GM12875 (cell line): ENCODE measurements at regions not wholly inside any gene's neighbourhood (a gene's known extent, or its start where the extent isn't known, plus 50 kb on each side); places are given as distances from the start of the nearest gene placed in this dataset.
"Not testable (repeated sequence)": the region's sequence is repeated elsewhere in the genome, so short reads cannot be mapped to it uniquely, and the experiment has no call there.

Experiments
- H3K4me3 ChIP-seq: one replicate; pipeline ENCODE4 v1.5.1; 2011; ENCODE audit warnings: low read depth, low read length, control low read depth
- TF ChIP-seq, protein P1 (sequence below): IDR thresholded peaks from 2 replicates; pipeline ENCODE4 v1.5.1; 2011; ENCODE audit warnings: low read depth, mild to moderate bottlenecking, control low read depth, inconsistent platforms, low read length, moderate library complexity, borderline replicate concordance; ENCODE audit not compliant: insufficient read depth

GRCh38 chr19:28601723-28602440 is 611.1 kb downstream of the UQCRFS1 start:
- TF ChIP-seq, protein P1, sequence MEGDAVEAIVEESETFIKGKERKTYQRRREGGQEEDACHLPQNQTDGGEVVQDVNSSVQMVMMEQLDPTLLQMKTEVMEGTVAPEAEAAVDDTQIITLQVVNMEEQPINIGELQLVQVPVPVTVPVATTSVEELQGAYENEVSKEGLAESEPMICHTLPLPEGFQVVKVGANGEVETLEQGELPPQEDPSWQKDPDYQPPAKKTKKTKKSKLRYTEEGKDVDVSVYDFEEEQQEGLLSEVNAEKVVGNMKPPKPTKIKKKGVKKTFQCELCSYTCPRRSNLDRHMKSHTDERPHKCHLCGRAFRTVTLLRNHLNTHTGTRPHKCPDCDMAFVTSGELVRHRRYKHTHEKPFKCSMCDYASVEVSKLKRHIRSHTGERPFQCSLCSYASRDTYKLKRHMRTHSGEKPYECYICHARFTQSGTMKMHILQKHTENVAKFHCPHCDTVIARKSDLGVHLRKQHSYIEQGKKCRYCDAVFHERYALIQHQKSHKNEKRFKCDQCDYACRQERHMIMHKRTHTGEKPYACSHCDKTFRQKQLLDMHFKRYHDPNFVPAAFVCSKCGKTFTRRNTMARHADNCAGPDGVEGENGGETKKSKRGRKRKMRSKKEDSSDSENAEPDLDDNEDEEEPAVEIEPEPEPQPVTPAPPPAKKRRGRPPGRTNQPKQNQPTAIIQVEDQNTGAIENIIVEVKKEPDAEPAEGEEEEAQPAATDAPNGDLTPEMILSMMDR: no peak

GRCh38 chr19:28598861-28599260 is 614.1 kb downstream of the UQCRFS1 start:
- H3K4me3 ChIP-seq: no peak overlapping the region
- TF ChIP-seq, protein P1: no peak

More at GRCh38 chr19:28601723-28602440, 611.1 kb downstream of the UQCRFS1 start:
- H3K4me3 ChIP-seq: no peak overlapping the region

DNA sequence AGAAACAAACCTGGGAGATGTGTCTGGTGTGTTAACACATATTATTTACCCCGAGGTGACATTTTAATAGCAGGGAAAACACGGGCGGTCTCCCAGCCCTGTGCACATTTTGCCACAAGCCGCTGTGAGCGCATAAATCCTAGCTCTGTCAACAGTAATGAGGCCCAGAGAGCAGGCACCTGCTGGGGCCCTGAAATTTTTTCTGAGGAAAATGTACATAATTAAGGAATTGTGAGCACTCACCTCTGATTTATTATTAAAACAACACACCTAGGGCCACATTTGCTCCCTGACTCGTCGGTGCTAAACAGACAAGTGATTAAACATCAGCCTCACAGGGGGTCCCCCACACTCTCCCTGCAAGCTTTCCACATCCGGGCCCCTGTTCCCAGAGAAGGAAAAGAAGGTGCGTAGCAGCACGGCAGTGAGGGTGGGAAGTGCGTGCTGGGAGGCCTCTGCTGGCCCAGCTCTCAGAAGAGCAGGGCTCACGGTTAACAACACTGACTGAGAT is 616.3 kb downstream of the UQCRFS1 start:
- TF ChIP-seq, protein P1: no peak

DNA sequence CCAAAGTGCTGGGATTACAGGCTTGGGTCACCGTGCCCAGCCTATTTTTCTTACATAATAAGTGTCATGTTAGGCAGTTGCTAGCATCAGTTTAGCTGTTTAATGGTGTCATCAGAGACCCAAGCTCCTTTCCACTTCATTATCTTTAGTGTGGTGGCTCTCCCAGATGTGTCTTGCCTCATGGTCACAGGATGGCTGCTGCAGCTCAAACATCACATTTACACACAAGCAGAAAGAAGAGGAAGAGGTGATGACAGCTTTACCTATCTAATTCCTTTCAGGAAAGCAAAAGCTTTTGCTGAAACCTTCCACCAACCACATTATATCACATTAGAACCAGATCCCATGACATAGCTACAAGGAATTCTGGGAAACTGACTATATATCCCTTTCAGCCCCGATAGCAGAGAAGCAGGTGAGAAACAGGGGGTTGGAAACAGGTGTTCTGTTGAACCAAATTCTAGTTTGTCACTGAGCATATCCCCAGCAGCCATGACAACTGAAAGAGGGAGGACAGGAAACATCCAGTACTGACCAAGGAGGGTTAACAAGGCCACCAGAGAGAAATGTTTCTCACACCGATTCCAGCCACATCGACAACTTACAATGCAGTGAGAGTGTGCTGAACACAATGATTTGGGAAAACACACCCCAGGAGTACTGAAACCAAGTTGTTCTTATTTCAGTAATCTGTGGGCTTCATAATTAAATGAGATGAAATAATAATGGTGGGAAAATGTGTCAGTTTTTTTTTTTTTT is 617.0 kb downstream of the UQCRFS1 start:
- TF ChIP-seq, protein P1: no peak
- no peak overlapping the region for H3K4me3 ChIP-seq

More for the DNA sequence above, 616.3 kb downstream of the UQCRFS1 start:
- H3K4me3 ChIP-seq: no peak overlapping the region

- no peak overlapping the region for H3K4me3 ChIP-seq
- TF ChIP-seq, protein P1: no peak
These were observed 618.2 kb downstream of the UQCRFS1 start for GRCh38 chr19:28594737-28595136.

GRCh38 chr19:28589991-28590411 is 623.0 kb downstream of the UQCRFS1 start:
- not testable (repeated sequence) for H3K4me3 ChIP-seq

DNA sequence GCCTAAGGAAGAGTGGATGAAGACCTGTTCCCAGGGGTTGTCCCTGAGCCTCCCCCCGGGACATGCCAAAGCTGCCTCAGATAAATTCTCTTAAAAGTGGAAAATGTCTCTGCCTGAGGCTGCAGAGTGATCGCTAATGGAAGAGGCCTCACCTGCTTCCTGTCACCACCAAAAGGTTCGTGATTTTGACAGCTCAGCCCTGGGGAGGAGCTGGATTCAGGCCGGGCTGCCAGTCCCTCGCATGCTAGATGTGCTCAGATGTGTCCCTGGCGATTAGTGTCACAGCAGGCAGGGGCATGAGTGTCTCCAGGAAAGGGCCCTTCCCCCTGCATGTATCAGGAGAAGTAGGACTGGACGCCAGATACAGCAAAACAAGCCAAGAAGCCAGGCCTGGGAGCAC is 626.5 kb downstream of the UQCRFS1 start:
- TF ChIP-seq, protein P1: no peak
- H3K4me3 ChIP-seq: no peak overlapping the region
